ENCODE measurements at regions not wholly inside any gene's neighbourhood (a gene's known extent, or its start where the extent isn't known, plus 50 kb on each side); places are given as distances from the start of the nearest gene placed in this dataset.
A peak's percentile ranks its signal among the peaks of the same experiment; 100 is the strongest.

GRCh38 chr13:110773480-110773879 lies 60.0 kb downstream of the ING1 start:
- no peak for DNase-seq (ENCODE audit: low read depth in 3 of 3, low spot score in 2 of 3)

GRCh38 chr13:110774051-110774450 lies 60.6 kb downstream of the ING1 start:
- no peak for DNase-seq (ENCODE audit: low read depth in 3 of 3, low spot score in 2 of 3)

GRCh38 chr13:110774490-110774889 lies 61.0 kb downstream of the ING1 start:
- no peak for DNase-seq (ENCODE audit: low read depth in 3 of 3, low spot score in 2 of 3)

- no peak for DNase-seq (ENCODE audit: low read depth in 3 of 3, low spot score in 2 of 3)
Measured at GRCh38 chr13:110775576-110775975, 62.1 kb downstream of the ING1 start.

GRCh38 chr13:110777251-110777820 lies 63.8 kb downstream of the ING1 start:
- no peak for DNase-seq (ENCODE audit: low read depth in 3 of 3, low spot score in 2 of 3)

- no peak for DNase-seq (ENCODE audit: low read depth in 3 of 3, low spot score in 2 of 3)
Measured at GRCh38 chr13:110779022-110779421, 65.5 kb downstream of the ING1 start.

GRCh38 chr13:110780422-110780821 lies 66.9 kb downstream of the ING1 start:
- DNase-seq (ENCODE audit: low read depth in 3 of 3, low spot score in 2 of 3): no peak

GRCh38 chr13:110782185-110782584 lies 68.7 kb downstream of the ING1 start:
- no peak for DNase-seq (ENCODE audit: low read depth in 3 of 3, low spot score in 2 of 3)

GRCh38 chr13:110784704-110785103 lies 71.2 kb downstream of the ING1 start:
- DNase-seq (ENCODE audit: low read depth in 3 of 3, low spot score in 2 of 3): no peak

GRCh38 chr13:110788778-110789177 lies 75.3 kb downstream of the ING1 start:
- no peak for DNase-seq (ENCODE audit: low read depth in 3 of 3, low spot score in 2 of 3)

- DNase-seq (ENCODE audit: low read depth in 3 of 3, low spot score in 2 of 3): no peak
Measured at GRCh38 chr13:110789871-110790270, 76.4 kb downstream of the ING1 start.

- DNase-seq (ENCODE audit: low read depth in 3 of 3, low spot score in 2 of 3): no peak
Measured at GRCh38 chr13:110790371-110790770, 76.9 kb downstream of the ING1 start.

GRCh38 chr13:110794209-110794608 lies 80.7 kb downstream of the ING1 start:
- DNase-seq (ENCODE audit: low read depth in 3 of 3, low spot score in 2 of 3): no peak

- DNase-seq (ENCODE audit: low read depth in 3 of 3, low spot score in 2 of 3): no peak
Measured at GRCh38 chr13:110797230-110797877, 83.9 kb downstream of the ING1 start.

- DNase-seq (ENCODE audit: low read depth in 3 of 3, low spot score in 2 of 3): no peak
Measured at GRCh38 chr13:110798081-110798994, 84.8 kb downstream of the ING1 start.

GRCh38 chr13:110799246-110800236 lies 86.0 kb downstream of the ING1 start:
- peak; percentile 42 to 58 (median 56) for DNase-seq (ENCODE audit: low read depth in 3 of 3, low spot score in 2 of 3)

GRCh38 chr13:110801044-110801443 lies 87.5 kb downstream of the ING1 start:
- DNase-seq (ENCODE audit: low read depth in 3 of 3, low spot score in 2 of 3): no peak

- DNase-seq (ENCODE audit: low read depth in 3 of 3, low spot score in 2 of 3): no peak
Measured at GRCh38 chr13:110802260-110802659, 88.8 kb downstream of the ING1 start.

- DNase-seq (ENCODE audit: low read depth in 3 of 3, low spot score in 2 of 3): no peak
Measured at GRCh38 chr13:110806636-110807035, 93.1 kb downstream of the ING1 start.

- DNase-seq (ENCODE audit: low read depth in 3 of 3, low spot score in 2 of 3): no peak
Measured at GRCh38 chr13:110807546-110807945, 94.0 kb downstream of the ING1 start.

GRCh38 chr13:110808138-110808537 lies 94.6 kb downstream of the ING1 start:
- no peak for DNase-seq (ENCODE audit: low read depth in 3 of 3, low spot score in 2 of 3)
